ENCODE measurements at regions not wholly inside any gene's neighbourhood (a gene's known extent, or its start where the extent isn't known, plus 50 kb on each side); places are given as distances from the start of the nearest gene placed in this dataset.
"Not testable (repeated sequence)": the region's sequence is repeated elsewhere in the genome, so short reads cannot be mapped to it uniquely, and the experiment has no call there.

GRCh38 chr4:9704551-9705332 is 76.7 kb upstream of the DRD5 start:
- DNase-seq (ENCODE audit: low read depth), result no peak
- no peak for TF ChIP-seq CTCF (IDR thresholded peaks at IDR 0.05; ENCODE audit: low read depth, low read length, missing control alignments)
- H3K4me3 ChIP-seq (ENCODE audit: low read depth, low read length), result no peak overlapping the region

- not testable (repeated sequence) for DNase-seq (ENCODE audit: low read depth); H3K4me3 ChIP-seq (ENCODE audit: low read depth, low read length)
These were observed 74.2 kb upstream of the DRD5 start for GRCh38 chr4:9707281-9707680.

- not testable (repeated sequence) for DNase-seq (ENCODE audit: low read depth); H3K4me3 ChIP-seq (ENCODE audit: low read depth, low read length)
These were observed 73.5 kb upstream of the DRD5 start for GRCh38 chr4:9707936-9708335.

GRCh38 chr4:9709724-9710123 is 71.7 kb upstream of the DRD5 start:
- H3K4me3 ChIP-seq (ENCODE audit: low read depth, low read length), result no peak overlapping the region
- DNase-seq (ENCODE audit: low read depth), result no peak
- no peak for TF ChIP-seq CTCF (IDR thresholded peaks at IDR 0.05; ENCODE audit: low read depth, low read length, missing control alignments)

GRCh38 chr4:9715271-9715670 is 66.2 kb upstream of the DRD5 start:
- DNase-seq (ENCODE audit: low read depth); H3K4me3 ChIP-seq (ENCODE audit: low read depth, low read length): not testable (repeated sequence)

- no peak for DNase-seq (ENCODE audit: low read depth)
- TF ChIP-seq CTCF (IDR thresholded peaks at IDR 0.05; ENCODE audit: low read depth, low read length, missing control alignments), result no peak
- H3K4me3 ChIP-seq (ENCODE audit: low read depth, low read length), result no peak overlapping the region
These were observed 65.3 kb upstream of the DRD5 start for GRCh38 chr4:9716093-9716492.

- not testable (repeated sequence) for H3K4me3 ChIP-seq (ENCODE audit: low read depth, low read length); DNase-seq (ENCODE audit: low read depth)
These were observed 63.0 kb upstream of the DRD5 start for GRCh38 chr4:9718246-9718939.

GRCh38 chr4:9722131-9722530 is 59.3 kb upstream of the DRD5 start:
- H3K4me3 ChIP-seq (ENCODE audit: low read depth, low read length); DNase-seq (ENCODE audit: low read depth): not testable (repeated sequence)

Measured in GM12864 (cell line).